Esophagus muscularis mucosa (tissue), 4 donors: ENCODE measurements at regions not wholly inside any gene's neighbourhood (a gene's known extent, or its start where the extent isn't known, plus 50 kb on each side); places are given as distances from the start of the nearest gene placed in this dataset.

ENCODE experiments used
- DNase-seq: peaks from one replicate; pipeline ENCODE4 v3.0.0-alpha.2; 2017; ENCODE audit errors: extremely low spot score
- H3K27ac ChIP-seq, 4 donors: fragments of 200-600 bp; sonication (generic); replicated peaks in 1 of 4; 1 replicate in 3 of 4; 2 replicates in 1 of 4; pipeline ENCODE4 v1.5.1; 2016 to 2019; ENCODE audit warnings: mild to moderate bottlenecking in 1 of 4
- H3K27me3 ChIP-seq, 4 donors: fragments of 200-600 bp; sonication (generic); one replicate each; pipeline versions ENCODE4 v1.5.1 to v1.6.0; 2016 to 2019
- H3K36me3 ChIP-seq, 4 donors: fragments of 200-600 bp; sonication (generic); one replicate each; pipeline ENCODE4 v1.5.1; 2016 to 2019
- H3K4me1 ChIP-seq, 4 donors: fragments of 200-600 bp; sonication (generic); one replicate each; pipeline ENCODE4 v1.5.1; 2016 to 2019
- H3K4me3 ChIP-seq, 4 donors: fragments of 200-600 bp; sonication (generic); 1 replicate in 2 of 4; 2 replicates in 2 of 4; pipeline ENCODE4 v1.5.1; 2016 to 2019; ENCODE audit warnings: mild to moderate bottlenecking in 4 of 4, moderate library complexity in 1 of 4
- H3K9me3 ChIP-seq, 4 donors: fragments of 200-600 bp; sonication (generic); 1 replicate in 3 of 4; 2 replicates in 1 of 4; pipeline ENCODE4 v1.5.1; 2016 to 2019
- CTCF ChIP-seq, 3 experiments: fragments of 200-600 bp in 2 of 3; fragments of 450-650 bp in 1 of 3; sonication (generic) in 2 of 3; IDR thresholded peaks; one replicate each; pipeline ENCODE4 v1.5.1; 2017 to 2019; ENCODE audit warnings: antibody characterized with exemption in 3 of 3, mild to moderate bottlenecking in 2 of 3, moderate library complexity in 1 of 3
- EP300 ChIP-seq: sonication (generic); formaldehyde crosslinking; IDR thresholded peaks from one replicate; pipeline ENCODE4 v1.6.1; 2017; ENCODE audit warnings: antibody characterized with exemption
- POLR2A ChIP-seq: fragments of 450-650 bp; IDR thresholded peaks from one replicate; pipeline ENCODE4 v1.6.1; 2017; ENCODE audit warnings: antibody characterized with exemption, moderate library complexity, mild to moderate bottlenecking, low read depth
- POLR2AphosphoS5 ChIP-seq, 2 donors: sonication (generic); formaldehyde crosslinking; IDR thresholded peaks; one replicate each; pipeline ENCODE4 v1.6.1; 2017; ENCODE audit warnings: antibody characterized with exemption in 2 of 2
- WGBS: methylation state at CpG from one replicate; pipeline ENCODE4 v1.1.5; 2018; 5-methylcytosine and 5-hydroxymethylcytosine counted together
- intact Hi-C: fragments of 100-400 bp; cut with DNase I; formaldehyde crosslinking; loops from one replicate; pipeline ENCODE4 v1.15.1; 2023

GRCh38 chr3:160125258-160125657 is 100.0 kb upstream of the C3orf80 start:
- DNase-seq: no peak
- H3K4me3 ChIP-seq: no peak overlapping the region
- no peak overlapping the region for H3K27ac ChIP-seq
- no peaks in the 10 kb centered on the region for H3K36me3 ChIP-seq
- TF ChIP-seq CTCF (IDR thresholded peaks at IDR 0.05) (no peak), POLR2AphosphoS5 (IDR thresholded peaks at IDR 0.05) (no peak), EP300 (no peak), POLR2A (no peak)
- peaks cover 0 to 3% (median 0%) of the 10 kb centered on the region in 4 donors for H3K4me1 ChIP-seq
- peaks cover 0 to 5% (median 0%) of the 10 kb centered on the region in 4 donors for H3K9me3 ChIP-seq
- intact Hi-C loops: no loop called here
- WGBS: 22% methylated on average over 2 of the region's 2 CpGs
- H3K27me3 ChIP-seq: no peaks in the 10 kb centered on the region

DNA sequence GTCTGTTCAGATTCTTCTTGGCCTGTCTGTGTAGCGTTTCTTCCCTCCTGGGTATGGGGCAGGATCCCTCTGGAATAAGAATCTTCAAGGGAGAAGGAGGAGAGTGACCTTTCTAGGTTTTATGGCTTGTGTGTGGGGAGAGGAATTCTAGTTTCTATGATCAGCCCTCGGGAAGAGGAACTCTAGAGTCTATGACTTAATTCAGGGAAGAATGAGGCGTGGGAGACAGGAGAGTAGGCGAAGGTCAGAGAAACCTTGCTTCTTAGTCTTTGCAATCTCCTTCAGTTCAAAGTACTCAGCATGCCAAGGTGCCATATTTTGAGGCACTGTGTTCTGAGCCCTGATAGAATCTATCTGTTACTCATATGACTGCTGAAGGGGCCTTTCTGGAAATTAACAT is 99.2 kb upstream of the C3orf80 start:
- no peak for DNase-seq
- no peak overlapping the region for H3K4me3 ChIP-seq
- WGBS: 79% methylated on average over 4 of the region's 4 CpGs
- no peaks in the 10 kb centered on the region for H3K36me3 ChIP-seq
- H3K27me3 ChIP-seq: no peaks in the 10 kb centered on the region
- H3K27ac ChIP-seq: no peak overlapping the region
- intact Hi-C loops: no loop called here
- no peaks in the 10 kb centered on the region for H3K9me3 ChIP-seq
- no peak for TF ChIP-seq POLR2A
- TF ChIP-seq POLR2AphosphoS5 (IDR thresholded peaks at IDR 0.05): no peak
- TF ChIP-seq EP300: no peak
- no peak for TF ChIP-seq CTCF (IDR thresholded peaks at IDR 0.05)
- peaks cover 0 to 3% (median 0%) of the 10 kb centered on the region in 4 donors for H3K4me1 ChIP-seq

GRCh38 chr3:160126761-160127160 is 98.5 kb upstream of the C3orf80 start:
- no peaks in the 10 kb centered on the region for H3K27me3 ChIP-seq
- no peak overlapping the region for H3K27ac ChIP-seq
- no peaks in the 10 kb centered on the region for H3K9me3 ChIP-seq
- TF ChIP-seq POLR2AphosphoS5 (IDR thresholded peaks at IDR 0.05): no peak
- no peak for TF ChIP-seq CTCF (IDR thresholded peaks at IDR 0.05)
- TF ChIP-seq POLR2A: no peak
- no peak for TF ChIP-seq EP300
- no peaks in the 10 kb centered on the region for H3K36me3 ChIP-seq
- no peak overlapping the region for H3K4me3 ChIP-seq
- no peak for DNase-seq
- peaks cover 0 to 3% (median 0%) of the 10 kb centered on the region in 4 donors for H3K4me1 ChIP-seq
- 68% methylated on average over 4 of the region's 4 CpGs for WGBS
- intact Hi-C loops: no loop called here

GRCh38 chr3:160127308-160127707 is 97.9 kb upstream of the C3orf80 start:
- 90% methylated on average over 3 of the region's 3 CpGs for WGBS
- H3K4me1 ChIP-seq: peaks cover 0 to 3% (median 0%) of the 10 kb centered on the region in 4 donors
- DNase-seq: no peak

More at GRCh38 chr3:160127308-160127707, 97.9 kb upstream of the C3orf80 start:
- no peak for TF ChIP-seq POLR2AphosphoS5 (IDR thresholded peaks at IDR 0.05)
- no peak for TF ChIP-seq POLR2A
- TF ChIP-seq CTCF (IDR thresholded peaks at IDR 0.05): no peak
- no peak for TF ChIP-seq EP300
- no peaks in the 10 kb centered on the region for H3K27me3 ChIP-seq
- H3K4me3 ChIP-seq: no peak overlapping the region
- H3K9me3 ChIP-seq: no peaks in the 10 kb centered on the region
- intact Hi-C loops: no loop called here
- H3K36me3 ChIP-seq: no peaks in the 10 kb centered on the region
- H3K27ac ChIP-seq: no peak overlapping the region
